CD4-positive, alpha-beta T cell (primary cell): ENCODE measurements at regions not wholly inside any gene's neighbourhood (a gene's known extent, or its start where the extent isn't known, plus 50 kb on each side); places are given as distances from the start of the nearest gene placed in this dataset.
"Not testable (repeated sequence)": the region's sequence is repeated elsewhere in the genome, so short reads cannot be mapped to it uniquely, and the experiment has no call there.

Source experiments
- ATAC-seq: fragments of 200-7000 bp; cut with Tn5 transposase; one replicate; pipeline ENCODE4 v1.10.0; 2022; ENCODE audit warnings: mild to moderate bottlenecking; ENCODE audit not compliant: poor library complexity
- CTCF ChIA-PET: fragments of 350-600 bp; sonication (Branson Sonifier 250); formaldehyde crosslinking; loops from one replicate; lab custom pipeline; 2021; ENCODE audit warnings: antibody characterized with exemption, inconsistent platforms; lab: Charles Lee
- POLR2A ChIA-PET: fragments of 350-600 bp; sonication (Branson Sonifier 250); formaldehyde crosslinking; loops from one replicate; lab custom pipeline; 2021; ENCODE audit warnings: antibody characterized with exemption, inconsistent platforms; lab: Charles Lee
- DNase-seq, 14 experiments: peaks; one replicate each; pipeline ENCODE4 v3.0.0-alpha.2; 2013 to 2020; ENCODE audit warnings: mixed read lengths in 2 of 14
- H3K27ac ChIP-seq, 2 donors: one replicate each; pipeline versions ENCODE4 v1.5.1 to v1.7.0; 2013; ENCODE audit warnings: low read length in 2 of 2, low read depth in 1 of 2, mild to moderate bottlenecking in 1 of 2
- H3K27me3 ChIP-seq, 2 experiments: 1 replicate in 1 of 2; 2 replicates in 1 of 2; pipeline versions ENCODE4 v1.6.1 to v1.7.0; 2013; ENCODE audit warnings: low read length in 2 of 2, control low read depth in 1 of 2, mild to moderate bottlenecking in 1 of 2, moderate library complexity in 1 of 2; ENCODE audit not compliant: insufficient read depth in 2 of 2, control insufficient read depth in 1 of 2
- H3K36me3 ChIP-seq: one replicate; pipeline ENCODE4 v1.6.1; 2013; ENCODE audit warnings: low read length, control low read depth; ENCODE audit not compliant: insufficient read depth
- H3K4me1 ChIP-seq: one replicate; pipeline ENCODE4 v1.6.1; 2013; ENCODE audit warnings: low read length, control low read depth; ENCODE audit not compliant: insufficient read depth
- H3K4me3 ChIP-seq: one replicate; pipeline ENCODE4 v1.5.1; 2013; ENCODE audit warnings: mild to moderate bottlenecking, low read length, moderate library complexity
- H3K9me3 ChIP-seq, 2 experiments: 1 replicate in 1 of 2; 2 replicates in 1 of 2; pipeline versions ENCODE4 v1.6.1 to v1.7.0; 2013; ENCODE audit warnings: low read length in 2 of 2, mild to moderate bottlenecking in 2 of 2, control low read depth in 1 of 2, moderate library complexity in 1 of 2; ENCODE audit not compliant: control insufficient read depth in 1 of 2, insufficient read depth in 1 of 2
- H3K27ac Mint-ChIP-seq: one replicate; pipeline ENCODE4 v1.8.0; 2020; ENCODE audit warnings: mixed read lengths
- H3K27me3 Mint-ChIP-seq: one replicate; pipeline ENCODE4 v1.8.0; 2021; ENCODE audit warnings: mixed read lengths
- H3K36me3 Mint-ChIP-seq: one replicate; pipeline ENCODE4 v1.8.0; 2021; ENCODE audit warnings: low read depth, mixed read lengths
- H3K4me1 Mint-ChIP-seq: one replicate; pipeline ENCODE4 v1.8.0; 2021; ENCODE audit warnings: low read depth, mixed read lengths
- H3K4me3 Mint-ChIP-seq: one replicate; pipeline ENCODE4 v1.8.0; 2020; ENCODE audit warnings: mild to moderate bottlenecking, mixed read lengths
- H3K9me3 Mint-ChIP-seq: one replicate; pipeline ENCODE4 v1.8.0; 2020; ENCODE audit warnings: mixed read lengths
- intact Hi-C, 2 experiments: fragments of 100-400 bp; cut with DNase I in 1 of 2; cut with micrococcal nuclease in 1 of 2; formaldehyde crosslinking; loops; one replicate each; pipeline versions ENCODE4 v1.15.1 to v1.9.0; 2023 to 2025; cut with DNase I, micrococcal nuclease
- TF ChIP-seq, protein P1 (sequence below): fragments of 200-600 bp; IDR thresholded peaks from one replicate; pipeline ENCODE4 v1.8.0; 2022; ENCODE audit warnings: antibody characterized with exemption, mild to moderate bottlenecking

GRCh38 chr6:159416891-159417560 is 247.8 kb downstream of the FNDC1 start:
- ChIA-PET POLR2A (no interaction called here), CTCF (no interaction called here)
- H3K36me3 Mint-ChIP-seq: no peaks in the 10 kb centered on the region
- TF ChIP-seq, protein P1, sequence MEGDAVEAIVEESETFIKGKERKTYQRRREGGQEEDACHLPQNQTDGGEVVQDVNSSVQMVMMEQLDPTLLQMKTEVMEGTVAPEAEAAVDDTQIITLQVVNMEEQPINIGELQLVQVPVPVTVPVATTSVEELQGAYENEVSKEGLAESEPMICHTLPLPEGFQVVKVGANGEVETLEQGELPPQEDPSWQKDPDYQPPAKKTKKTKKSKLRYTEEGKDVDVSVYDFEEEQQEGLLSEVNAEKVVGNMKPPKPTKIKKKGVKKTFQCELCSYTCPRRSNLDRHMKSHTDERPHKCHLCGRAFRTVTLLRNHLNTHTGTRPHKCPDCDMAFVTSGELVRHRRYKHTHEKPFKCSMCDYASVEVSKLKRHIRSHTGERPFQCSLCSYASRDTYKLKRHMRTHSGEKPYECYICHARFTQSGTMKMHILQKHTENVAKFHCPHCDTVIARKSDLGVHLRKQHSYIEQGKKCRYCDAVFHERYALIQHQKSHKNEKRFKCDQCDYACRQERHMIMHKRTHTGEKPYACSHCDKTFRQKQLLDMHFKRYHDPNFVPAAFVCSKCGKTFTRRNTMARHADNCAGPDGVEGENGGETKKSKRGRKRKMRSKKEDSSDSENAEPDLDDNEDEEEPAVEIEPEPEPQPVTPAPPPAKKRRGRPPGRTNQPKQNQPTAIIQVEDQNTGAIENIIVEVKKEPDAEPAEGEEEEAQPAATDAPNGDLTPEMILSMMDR: no peak
- Histone ChIP-seq H3K9me3 (peaks cover 11 to 24% of the 10 kb centered on the region in 2 experiments), H3K4me1 (no peaks in the 10 kb centered on the region), H3K27me3 (no peaks in the 10 kb centered on the region), H3K27ac (no peak overlapping the region), H3K4me3 (no peak overlapping the region), H3K36me3 (no peaks in the 10 kb centered on the region)
- DNase-seq (no peak), ATAC-seq (no peak)
- intact Hi-C loops: no loop called here
- no peaks in the 10 kb centered on the region for H3K4me1 Mint-ChIP-seq
- no peaks in the 10 kb centered on the region for H3K27me3 Mint-ChIP-seq
- no peak overlapping the region for H3K4me3 Mint-ChIP-seq
- peaks cover 10% of the 10 kb centered on the region for H3K9me3 Mint-ChIP-seq
- no peak overlapping the region for H3K27ac Mint-ChIP-seq

DNA sequence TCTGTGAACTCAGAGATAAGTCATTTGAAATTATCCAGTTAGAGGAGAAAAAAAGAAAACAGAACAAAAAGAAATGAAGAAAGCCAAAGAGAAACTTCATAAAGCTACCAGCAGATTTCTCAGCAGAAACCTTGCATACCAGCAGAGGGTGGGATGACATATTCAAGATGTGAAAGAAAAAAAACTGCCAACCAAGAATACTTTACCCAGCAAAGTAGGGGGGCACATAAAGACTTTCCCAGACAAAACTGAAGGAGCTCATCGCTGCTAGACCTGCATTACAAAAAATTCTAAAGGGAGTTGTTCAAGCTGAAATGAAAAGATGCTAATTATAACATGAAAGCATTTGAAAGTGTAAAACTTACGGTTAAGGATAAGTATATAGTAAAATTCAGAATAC is 246.3 kb downstream of the FNDC1 start:
- no peaks in the 10 kb centered on the region for H3K4me1 Mint-ChIP-seq
- no peaks in the 10 kb centered on the region for H3K36me3 ChIP-seq
- no peaks in the 10 kb centered on the region for H3K27me3 Mint-ChIP-seq
- no peak overlapping the region for H3K4me3 Mint-ChIP-seq
- H3K4me1 ChIP-seq: no peaks in the 10 kb centered on the region
- DNase-seq (no peak), ATAC-seq (no peak)
- H3K9me3 ChIP-seq: peaks cover 5 to 24% of the 10 kb centered on the region in 2 experiments
- H3K27ac Mint-ChIP-seq: no peak overlapping the region
- H3K27me3 ChIP-seq: no peaks in the 10 kb centered on the region
- CTCF ChIA-PET: no interaction called here
- no peak overlapping the region for H3K4me3 ChIP-seq
- peaks cover 10% of the 10 kb centered on the region for H3K9me3 Mint-ChIP-seq
- TF ChIP-seq, protein P1: no peak
- no peaks in the 10 kb centered on the region for H3K36me3 Mint-ChIP-seq
- intact Hi-C loops: no loop called here
- H3K27ac ChIP-seq: no peak overlapping the region
- POLR2A ChIA-PET: no interaction called here

DNA sequence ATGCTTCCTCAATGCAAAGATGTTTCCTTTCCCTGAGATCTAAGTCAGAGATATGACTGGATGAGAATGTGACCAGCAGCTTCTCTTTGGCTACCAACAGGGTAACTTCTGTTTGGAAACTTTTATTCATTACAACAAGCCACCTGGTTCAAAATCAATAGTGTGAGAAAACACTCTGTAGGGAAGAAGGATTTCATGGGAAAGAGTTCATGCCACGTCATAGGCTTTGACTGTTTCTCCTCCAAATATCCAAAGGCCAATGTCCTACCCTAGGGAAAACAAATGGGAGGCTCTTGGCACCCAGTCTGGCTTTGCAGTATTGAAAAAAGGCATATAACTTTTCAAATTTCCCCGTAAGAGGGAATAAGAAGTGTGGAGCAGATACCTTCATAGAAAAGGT is 245.5 kb downstream of the FNDC1 start:
- Histone ChIP-seq H3K4me3 (no peak overlapping the region), H3K4me1 (no peaks in the 10 kb centered on the region), H3K36me3 (no peaks in the 10 kb centered on the region), H3K27ac (no peak overlapping the region), H3K9me3 (peaks cover 5 to 24% of the 10 kb centered on the region in 2 experiments), H3K27me3 (no peaks in the 10 kb centered on the region)
- no peak for DNase-seq
- POLR2A ChIA-PET: no interaction called here
- Mint-ChIP-seq H3K36me3 (no peaks in the 10 kb centered on the region), H3K4me1 (no peaks in the 10 kb centered on the region), H3K4me3 (no peak overlapping the region), H3K27ac (no peak overlapping the region), H3K9me3 (peaks cover 10% of the 10 kb centered on the region), H3K27me3 (no peaks in the 10 kb centered on the region)
- TF ChIP-seq, protein P1: no peak
- ATAC-seq: no peak
- CTCF ChIA-PET: no interaction called here
- intact Hi-C loops: no loop called here

GRCh38 chr6:159407211-159407780 is 238.1 kb downstream of the FNDC1 start:
- DNase-seq, H3K9me3 Mint-ChIP-seq, H3K4me1 ChIP-seq, H3K27me3 ChIP-seq, H3K36me3 ChIP-seq, H3K4me3 ChIP-seq, H3K27me3 Mint-ChIP-seq, intact Hi-C loops, H3K36me3 Mint-ChIP-seq, ATAC-seq, POLR2A ChIA-PET, H3K4me3 Mint-ChIP-seq, CTCF ChIA-PET, H3K4me1 Mint-ChIP-seq, H3K27ac Mint-ChIP-seq, H3K27ac ChIP-seq: not testable (repeated sequence)
- peaks cover 0 to 10% of the 10 kb centered on the region in 2 experiments for H3K9me3 ChIP-seq
